ENCODE measurements at regions not wholly inside any gene's neighbourhood (a gene's known extent, or its start where the extent isn't known, plus 50 kb on each side); places are given as distances from the start of the nearest gene placed in this dataset.

DNA sequence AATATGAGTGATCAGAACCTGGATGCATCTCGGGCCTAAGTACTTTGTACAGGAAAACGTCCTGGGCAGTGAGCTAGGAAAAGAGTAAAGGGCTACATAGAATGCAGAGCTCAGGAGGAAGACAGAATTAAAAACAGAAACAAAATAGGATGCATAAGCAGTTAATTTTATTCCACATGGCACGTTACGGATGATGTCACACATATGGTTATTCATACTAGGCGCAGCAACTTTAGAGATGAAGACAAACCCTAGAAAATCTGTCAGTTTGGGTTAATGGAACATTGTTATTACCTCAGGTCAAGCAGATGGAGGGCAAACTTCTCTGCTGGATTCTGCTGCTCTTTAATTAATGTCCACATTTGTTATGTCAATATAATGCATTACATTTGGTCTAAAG lies 445.4 kb downstream of the ANXA1 start:
- TF ChIP-seq YY1 (IDR thresholded peaks at IDR 0.05; ENCODE audit: insufficient read depth, insufficient read length) (no peak), SUZ12 (IDR thresholded peaks at IDR 0.05; ENCODE audit: extremely low read depth, insufficient read depth, insufficient read length) (no peak)
